B cell (primary cell): ENCODE measurements at regions not wholly inside any gene's neighbourhood (a gene's known extent, or its start where the extent isn't known, plus 50 kb on each side); places are given as distances from the start of the nearest gene placed in this dataset.

ENCODE experiments used
- EZH2 ChIP-seq: IDR thresholded peaks from 2 replicates; pipeline ENCODE4 v1.6.1; 2012; ENCODE audit warnings: borderline replicate concordance, low read depth, mild to moderate bottlenecking, moderate library complexity, low read length; ENCODE audit not compliant: insufficient read depth, poor library complexity, severe bottlenecking
- TF ChIP-seq, protein P1 (sequence below): fragments of 200-600 bp; IDR thresholded peaks from one replicate; pipeline ENCODE4 v1.8.0; 2022; ENCODE audit warnings: antibody characterized with exemption, mild to moderate bottlenecking

DNA sequence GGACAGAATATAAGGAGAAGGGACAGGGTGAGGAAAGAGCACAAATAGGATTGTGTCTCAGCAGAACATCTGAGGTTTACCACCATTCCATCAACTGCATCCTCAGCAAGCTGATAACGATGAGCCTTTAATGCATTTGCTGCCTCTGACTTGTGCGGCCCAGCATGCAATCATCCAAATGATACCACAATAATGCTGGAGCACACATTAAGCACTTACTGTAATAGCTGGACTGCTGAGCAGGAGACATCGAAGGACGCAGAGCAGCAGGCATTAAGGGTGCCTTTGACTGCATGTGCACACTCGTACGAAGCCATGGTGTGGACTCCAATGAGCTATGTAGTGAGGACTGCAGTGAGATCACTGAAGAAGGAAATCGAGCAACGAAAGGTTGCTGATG lies 469.4 kb downstream of the FOXO1 start:
- TF ChIP-seq, protein P1, sequence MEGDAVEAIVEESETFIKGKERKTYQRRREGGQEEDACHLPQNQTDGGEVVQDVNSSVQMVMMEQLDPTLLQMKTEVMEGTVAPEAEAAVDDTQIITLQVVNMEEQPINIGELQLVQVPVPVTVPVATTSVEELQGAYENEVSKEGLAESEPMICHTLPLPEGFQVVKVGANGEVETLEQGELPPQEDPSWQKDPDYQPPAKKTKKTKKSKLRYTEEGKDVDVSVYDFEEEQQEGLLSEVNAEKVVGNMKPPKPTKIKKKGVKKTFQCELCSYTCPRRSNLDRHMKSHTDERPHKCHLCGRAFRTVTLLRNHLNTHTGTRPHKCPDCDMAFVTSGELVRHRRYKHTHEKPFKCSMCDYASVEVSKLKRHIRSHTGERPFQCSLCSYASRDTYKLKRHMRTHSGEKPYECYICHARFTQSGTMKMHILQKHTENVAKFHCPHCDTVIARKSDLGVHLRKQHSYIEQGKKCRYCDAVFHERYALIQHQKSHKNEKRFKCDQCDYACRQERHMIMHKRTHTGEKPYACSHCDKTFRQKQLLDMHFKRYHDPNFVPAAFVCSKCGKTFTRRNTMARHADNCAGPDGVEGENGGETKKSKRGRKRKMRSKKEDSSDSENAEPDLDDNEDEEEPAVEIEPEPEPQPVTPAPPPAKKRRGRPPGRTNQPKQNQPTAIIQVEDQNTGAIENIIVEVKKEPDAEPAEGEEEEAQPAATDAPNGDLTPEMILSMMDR, result no peak
- no peak for TF ChIP-seq EZH2
